GM12865 (cell line): ENCODE measurements at regions not wholly inside any gene's neighbourhood (a gene's known extent, or its start where the extent isn't known, plus 50 kb on each side); places are given as distances from the start of the nearest gene placed in this dataset.

ENCODE experiments used
- DNase-seq: peaks from one replicate; pipeline ENCODE4 v3.0.0; 2010; ENCODE audit warnings: low read depth
- H3K4me3 ChIP-seq: 2 replicates; pipeline ENCODE4 v1.5.1; 2011; ENCODE audit warnings: mild to moderate bottlenecking, low read depth, low read length, control low read depth
- TF ChIP-seq, protein P1 (sequence below): IDR thresholded peaks from 2 replicates; pipeline ENCODE4 v1.5.1; 2011; ENCODE audit warnings: low read length, control low read depth, low read depth, inconsistent platforms; ENCODE audit not compliant: insufficient read depth; ENCODE audit errors: missing control alignments

DNA sequence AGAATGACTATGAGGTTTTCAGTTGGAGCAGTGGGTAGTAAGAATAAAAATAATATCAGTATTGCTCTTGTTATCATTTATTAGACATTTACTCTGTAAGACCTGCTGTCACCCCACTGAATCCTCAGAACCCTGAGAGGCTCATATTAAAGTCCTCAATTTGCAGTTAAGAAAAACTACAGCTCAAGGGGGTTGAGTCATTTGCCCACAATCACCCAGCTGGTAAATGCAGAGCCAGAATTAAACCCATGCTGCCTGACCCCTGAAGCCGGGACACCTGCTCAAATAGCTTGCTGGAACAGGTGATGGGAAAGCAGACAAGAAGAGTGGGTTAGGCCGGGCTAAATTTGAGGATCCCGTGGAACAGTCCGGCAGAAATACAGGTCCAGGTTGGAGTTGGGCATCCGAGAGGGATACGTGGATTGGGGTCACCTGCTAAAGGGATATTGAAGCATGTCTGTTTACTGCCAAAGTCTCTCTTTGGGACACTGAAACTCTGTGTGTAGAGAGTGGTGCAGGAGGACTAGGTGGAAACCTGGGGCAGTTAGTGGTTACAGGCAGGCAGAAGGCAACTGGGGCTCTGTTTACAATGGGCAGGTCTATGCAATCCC is 344.1 kb downstream of the CDC5L start:
- no peak overlapping the region for H3K4me3 ChIP-seq
- no peak for DNase-seq
- TF ChIP-seq, protein P1, sequence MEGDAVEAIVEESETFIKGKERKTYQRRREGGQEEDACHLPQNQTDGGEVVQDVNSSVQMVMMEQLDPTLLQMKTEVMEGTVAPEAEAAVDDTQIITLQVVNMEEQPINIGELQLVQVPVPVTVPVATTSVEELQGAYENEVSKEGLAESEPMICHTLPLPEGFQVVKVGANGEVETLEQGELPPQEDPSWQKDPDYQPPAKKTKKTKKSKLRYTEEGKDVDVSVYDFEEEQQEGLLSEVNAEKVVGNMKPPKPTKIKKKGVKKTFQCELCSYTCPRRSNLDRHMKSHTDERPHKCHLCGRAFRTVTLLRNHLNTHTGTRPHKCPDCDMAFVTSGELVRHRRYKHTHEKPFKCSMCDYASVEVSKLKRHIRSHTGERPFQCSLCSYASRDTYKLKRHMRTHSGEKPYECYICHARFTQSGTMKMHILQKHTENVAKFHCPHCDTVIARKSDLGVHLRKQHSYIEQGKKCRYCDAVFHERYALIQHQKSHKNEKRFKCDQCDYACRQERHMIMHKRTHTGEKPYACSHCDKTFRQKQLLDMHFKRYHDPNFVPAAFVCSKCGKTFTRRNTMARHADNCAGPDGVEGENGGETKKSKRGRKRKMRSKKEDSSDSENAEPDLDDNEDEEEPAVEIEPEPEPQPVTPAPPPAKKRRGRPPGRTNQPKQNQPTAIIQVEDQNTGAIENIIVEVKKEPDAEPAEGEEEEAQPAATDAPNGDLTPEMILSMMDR, result no peak

GRCh38 chr6:44732243-44732642 is 344.7 kb downstream of the CDC5L start:
- no peak for DNase-seq
- TF ChIP-seq, protein P1, result no peak
- no peak overlapping the region for H3K4me3 ChIP-seq

- no peak for DNase-seq
- TF ChIP-seq, protein P1, result no peak
- no peak overlapping the region for H3K4me3 ChIP-seq
Measured at GRCh38 chr6:44733126-44733525, 345.6 kb downstream of the CDC5L start.

DNA sequence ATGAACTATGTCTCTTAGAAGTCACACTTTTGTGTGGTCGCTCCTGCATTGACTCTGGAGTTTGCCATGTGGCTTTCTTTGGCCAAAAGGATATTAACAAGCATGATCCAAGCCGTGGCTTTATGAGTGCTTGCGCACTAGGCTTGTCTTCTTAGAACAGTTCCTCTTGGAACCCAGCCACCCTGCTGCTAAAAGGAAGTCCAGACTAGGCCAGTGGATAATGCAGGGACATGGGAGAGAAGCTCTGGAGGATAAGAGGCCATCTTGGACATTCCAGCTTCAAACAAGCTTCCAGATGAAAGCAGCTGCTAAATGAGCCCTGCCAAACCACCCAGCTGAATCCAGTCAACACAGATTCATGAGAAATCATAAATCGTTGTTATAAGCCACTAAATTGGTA is 346.4 kb downstream of the CDC5L start:
- no peak for DNase-seq
- TF ChIP-seq, protein P1, result no peak
- H3K4me3 ChIP-seq, result no peak overlapping the region

DNA sequence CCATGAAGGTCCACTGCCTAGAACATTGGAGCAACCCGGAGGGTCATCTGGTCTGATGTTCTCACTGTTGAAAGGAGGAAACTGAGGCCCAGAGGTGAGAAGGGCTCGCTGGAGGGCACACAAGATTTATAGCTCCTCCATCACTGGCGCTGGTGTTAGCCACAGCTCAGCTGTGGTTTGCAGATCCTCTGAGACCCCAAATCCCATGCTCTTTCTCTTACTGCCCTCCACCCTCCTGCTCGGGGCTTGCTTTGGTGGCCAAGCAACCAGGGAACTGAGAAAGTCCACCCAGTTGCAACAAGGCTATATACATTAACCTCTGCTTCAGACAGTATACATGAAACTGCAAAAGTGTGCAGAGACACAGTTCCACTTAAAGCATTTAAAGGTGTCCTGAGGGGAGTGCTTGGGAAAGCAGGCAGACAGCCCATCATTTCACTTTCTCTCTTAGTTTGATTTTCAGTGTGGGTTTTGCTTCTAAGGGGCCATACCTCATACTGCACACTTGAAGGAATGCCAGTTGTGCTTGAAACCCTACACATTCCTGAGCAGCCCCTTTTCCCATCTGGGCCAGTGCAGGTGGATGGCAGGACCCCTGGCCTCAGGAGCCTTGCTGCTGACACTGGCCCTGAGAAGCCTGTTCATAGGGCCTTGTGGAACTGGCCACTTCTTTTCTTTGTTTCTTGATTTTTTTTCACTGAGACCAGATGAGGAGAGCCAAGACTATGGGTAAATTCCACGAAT is 347.6 kb downstream of the CDC5L start:
- TF ChIP-seq, protein P1, result no peak
- H3K4me3 ChIP-seq, result no peak overlapping the region
- DNase-seq, result peak; percentile 60

GRCh38 chr6:44735630-44735963 is 348.1 kb downstream of the CDC5L start:
- no peak overlapping the region for H3K4me3 ChIP-seq
- TF ChIP-seq, protein P1, result no peak
- peak; percentile 87 for DNase-seq

- TF ChIP-seq, protein P1, result no peak
- no peak for DNase-seq
- no peak overlapping the region for H3K4me3 ChIP-seq
Measured at GRCh38 chr6:44737341-44737740, 349.8 kb downstream of the CDC5L start.
